ENCODE measurements at regions not wholly inside any gene's neighbourhood (a gene's known extent, or its start where the extent isn't known, plus 50 kb on each side); places are given as distances from the start of the nearest gene placed in this dataset.

GRCh38 chrX:103149652-103150051 lies 56.7 kb upstream of the NXF3 start:
- TF ChIP-seq CTCF (IDR thresholded peaks at IDR 0.05; ENCODE audit: insufficient read depth, low read length) (no peak), REST (IDR thresholded peaks at IDR 0.05; ENCODE audit: insufficient replicate concordance, low read depth) (no peak), POLR2AphosphoS5 (IDR thresholded peaks at IDR 0.05; ENCODE audit: low read depth) (no peak), SPI1 (IDR thresholded peaks at IDR 0.05; ENCODE audit: borderline replicate concordance, low read depth) (no peak)
